GM19395 (cell line): ENCODE measurements at regions not wholly inside any gene's neighbourhood (a gene's known extent, or its start where the extent isn't known, plus 50 kb on each side); places are given as distances from the start of the nearest gene placed in this dataset.
"Not testable (repeated sequence)": the region's sequence is repeated elsewhere in the genome, so short reads cannot be mapped to it uniquely, and the experiment has no call there.

Experiments
- ATAC-seq: cut with Tn5 transposase; IDR thresholded peaks from one replicate; pipeline ENCODE4 v1.9.1; 2021; ENCODE audit warnings: mild to moderate bottlenecking, moderate library complexity; ENCODE audit not compliant: unreplicated experiment

GRCh38 chr12:94817695-94818075 is 167.3 kb upstream of the TMCC3 start:
- no peak for ATAC-seq

DNA sequence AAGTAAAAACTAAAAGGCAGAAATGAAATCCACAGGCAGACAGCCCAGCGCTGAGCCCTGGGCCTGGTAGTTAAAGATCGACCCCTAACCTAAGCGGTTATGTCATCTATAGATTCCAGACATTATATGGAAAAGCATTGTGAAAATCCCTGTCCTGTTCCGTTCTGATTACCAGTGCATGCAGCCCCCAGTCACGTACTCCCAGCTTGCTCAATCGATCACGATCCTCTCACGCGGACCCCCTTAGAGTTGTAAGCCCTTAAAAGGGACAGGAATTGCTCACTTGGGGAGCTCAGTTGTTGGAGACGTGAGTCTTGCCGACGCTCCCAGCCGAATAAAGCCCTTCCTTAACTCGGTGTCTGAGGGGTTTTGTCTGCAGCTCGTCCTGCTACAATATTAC is 166.8 kb upstream of the TMCC3 start:
- ATAC-seq: not testable (repeated sequence)

DNA sequence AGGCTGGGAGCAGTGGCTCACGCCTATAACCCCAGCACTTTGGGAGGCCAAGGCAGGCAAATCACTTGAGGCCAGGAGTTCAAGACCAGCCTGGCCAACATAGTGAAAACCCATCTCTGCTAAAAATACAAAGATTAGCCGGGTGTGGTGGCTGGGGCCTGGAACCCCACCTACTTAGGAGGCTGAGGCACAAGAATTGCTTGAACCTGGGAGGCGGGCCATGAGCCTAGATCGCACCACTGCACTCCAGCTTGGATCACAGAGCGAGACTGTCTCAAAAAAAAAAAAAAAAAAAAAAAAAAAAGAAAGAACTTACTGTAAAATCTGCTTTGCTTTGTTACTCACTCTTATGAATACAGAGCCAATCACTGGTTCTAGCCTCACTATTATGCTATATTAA is 166.4 kb upstream of the TMCC3 start:
- not testable (repeated sequence) for ATAC-seq

- ATAC-seq: no peak
These were observed 165.6 kb upstream of the TMCC3 start for GRCh38 chr12:94815958-94816357.

DNA sequence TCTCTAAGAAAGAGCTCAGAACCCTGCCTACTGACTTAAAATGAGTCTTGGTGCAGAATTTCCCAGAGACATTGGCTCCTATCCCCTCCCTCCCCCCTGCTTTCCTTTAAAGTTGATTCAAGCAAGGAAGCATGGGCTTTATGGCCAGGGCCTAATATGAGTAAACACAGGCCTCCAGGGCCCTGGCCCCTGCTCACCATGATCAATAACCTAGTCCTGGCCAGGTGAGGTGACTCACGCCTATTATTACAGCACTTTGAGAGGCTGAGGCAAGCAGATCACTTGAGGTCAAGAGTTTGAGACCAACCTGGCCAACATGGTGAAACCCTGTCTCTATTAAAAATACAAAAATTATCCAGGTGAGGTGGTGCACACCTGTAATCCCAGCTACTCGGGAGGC is 165.1 kb upstream of the TMCC3 start:
- ATAC-seq: no peak

GRCh38 chr12:94813314-94813713 is 163.0 kb upstream of the TMCC3 start:
- ATAC-seq: no peak

- ATAC-seq: no peak
These were observed 162.0 kb upstream of the TMCC3 start for GRCh38 chr12:94812345-94812744.

GRCh38 chr12:94811611-94812010 is 161.3 kb upstream of the TMCC3 start:
- no peak for ATAC-seq

- ATAC-seq: no peak
These were observed 157.6 kb upstream of the TMCC3 start for GRCh38 chr12:94807951-94808350.

DNA sequence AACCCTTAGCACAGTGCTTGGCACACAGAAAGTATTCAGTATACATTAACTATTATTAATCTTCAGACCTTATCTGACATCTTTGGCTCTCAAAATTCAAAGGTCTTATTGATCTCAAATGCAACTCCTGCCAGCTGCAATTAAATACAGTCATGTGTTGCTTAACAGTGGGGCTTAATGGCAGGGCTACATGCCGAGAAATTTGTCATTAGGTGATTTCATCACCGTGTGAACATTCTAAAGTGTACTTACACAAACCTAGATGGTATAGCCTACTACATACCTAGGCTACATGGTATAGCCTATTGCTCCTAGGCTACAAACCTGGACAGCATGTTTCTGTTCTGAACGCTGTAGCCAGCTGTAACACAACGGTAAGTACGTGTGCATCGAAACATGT is 156.3 kb upstream of the TMCC3 start:
- no peak for ATAC-seq

DNA sequence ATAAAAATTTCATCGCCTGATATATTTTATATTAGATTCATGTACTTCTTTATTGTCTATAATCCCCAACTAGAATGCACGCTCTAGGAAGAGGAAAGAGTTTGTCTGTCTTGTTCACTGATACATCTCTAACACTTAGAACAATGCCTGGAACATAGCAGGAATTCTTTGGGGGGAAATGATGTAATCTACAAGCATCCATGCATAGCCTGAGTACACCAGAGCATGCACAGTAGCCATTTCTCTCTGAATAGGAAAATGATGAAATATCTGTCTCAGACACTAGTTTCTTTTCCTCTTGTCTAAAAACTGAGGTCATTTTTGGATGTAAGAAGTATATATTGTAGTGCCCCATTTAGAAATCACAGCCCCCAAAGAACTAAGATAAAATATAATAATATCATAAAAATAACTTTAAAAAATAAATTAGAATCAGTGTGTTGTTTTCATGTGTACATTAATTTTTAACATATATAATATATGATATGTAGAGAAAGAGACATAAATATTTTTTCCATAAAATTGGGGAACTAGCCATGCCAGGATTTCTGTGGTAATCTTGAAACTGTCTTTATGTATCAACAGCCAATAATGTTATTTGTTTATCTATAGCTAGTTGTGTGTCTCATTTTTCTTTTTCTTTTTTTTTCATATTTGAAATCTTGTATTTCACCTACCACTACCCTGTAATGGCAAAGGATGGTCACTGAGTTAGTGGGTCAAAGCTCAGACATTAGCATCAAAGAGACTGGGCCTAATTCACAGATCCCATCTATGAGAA is 155.6 kb upstream of the TMCC3 start:
- no peak for ATAC-seq

DNA sequence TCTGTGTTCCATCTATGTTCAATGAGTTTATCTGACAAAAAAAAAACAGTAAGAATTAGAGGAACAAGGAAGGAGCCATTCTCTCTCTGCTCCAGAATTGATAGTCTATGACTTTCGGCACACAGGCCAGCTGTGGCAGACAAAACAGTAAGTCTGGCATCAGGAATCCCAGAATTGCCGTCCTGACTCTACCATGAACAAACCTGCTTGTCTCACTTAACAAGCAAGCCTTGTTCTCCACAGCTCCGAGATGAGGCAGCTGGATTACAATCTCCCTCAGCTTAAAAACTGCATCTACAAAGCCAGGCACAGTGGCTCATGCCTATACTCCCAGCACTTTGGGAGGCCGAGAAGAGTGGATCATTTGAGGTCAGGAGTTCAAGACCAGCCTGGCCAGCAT is 153.6 kb upstream of the TMCC3 start:
- no peak for ATAC-seq

- ATAC-seq: no peak
These were observed 152.4 kb upstream of the TMCC3 start for GRCh38 chr12:94802796-94803195.

DNA sequence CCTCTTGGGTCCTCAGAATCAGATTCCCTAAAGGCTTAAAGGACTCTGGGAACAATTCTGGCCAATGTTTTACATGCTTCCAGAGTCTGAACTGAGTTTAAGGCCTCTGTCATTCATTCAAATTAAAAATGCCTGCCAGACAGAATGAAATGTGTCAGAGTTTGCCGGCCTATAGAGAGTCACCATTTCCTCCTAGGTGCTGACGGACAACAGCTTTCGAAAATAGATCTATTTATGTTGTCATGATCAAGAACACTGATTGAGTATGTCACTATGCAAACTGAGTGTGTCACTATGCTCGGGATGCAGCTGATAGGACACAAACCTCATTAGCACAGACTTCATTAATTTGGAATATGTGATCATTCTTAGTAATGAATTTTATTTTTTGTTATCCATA is 151.4 kb upstream of the TMCC3 start:
- no peak for ATAC-seq

DNA sequence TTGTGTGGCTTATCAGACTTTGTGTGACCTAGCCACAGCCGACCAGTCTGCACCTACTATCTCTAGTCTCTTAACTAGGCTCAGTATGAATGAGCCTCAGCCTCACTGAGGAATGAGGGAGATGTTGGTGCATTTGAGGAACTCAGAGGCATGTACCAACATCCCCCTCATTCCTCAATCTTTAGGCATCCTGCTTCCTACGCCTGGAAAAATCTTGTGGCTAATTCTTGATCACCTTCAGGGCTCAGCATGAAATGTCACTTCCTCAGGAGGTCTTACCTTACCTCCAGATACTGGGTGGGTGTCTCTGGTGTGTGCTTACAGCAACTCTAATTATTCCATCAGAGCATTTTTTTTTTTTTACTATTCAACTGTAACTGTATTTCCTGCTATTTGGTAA is 148.8 kb upstream of the TMCC3 start:
- ATAC-seq: no peak

GRCh38 chr12:94798113-94798512 is 147.8 kb upstream of the TMCC3 start:
- no peak for ATAC-seq

- ATAC-seq: no peak
These were observed 145.2 kb upstream of the TMCC3 start for GRCh38 chr12:94795520-94795919.

GRCh38 chr12:94795044-94795443 is 144.7 kb upstream of the TMCC3 start:
- ATAC-seq: no peak

DNA sequence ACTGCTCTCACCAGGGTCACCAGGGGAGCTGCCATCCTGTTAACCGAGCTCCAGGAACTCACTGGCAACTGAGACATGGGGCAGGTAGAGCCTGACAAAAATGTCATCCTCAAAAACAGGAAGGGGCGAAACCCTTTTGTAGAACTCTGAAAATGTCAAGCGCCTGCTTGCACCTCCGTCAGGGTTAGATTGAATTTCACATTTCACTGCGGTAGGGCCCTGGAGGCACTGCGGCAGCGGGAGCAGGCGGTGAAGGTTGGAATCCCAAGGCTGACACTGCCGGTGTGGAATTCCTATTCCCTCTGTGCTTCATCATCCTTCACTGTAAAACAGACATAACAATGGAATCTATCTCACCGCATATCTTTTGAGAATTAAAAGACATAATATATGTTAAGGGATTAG is 142.8 kb upstream of the TMCC3 start:
- ATAC-seq: no peak

DNA sequence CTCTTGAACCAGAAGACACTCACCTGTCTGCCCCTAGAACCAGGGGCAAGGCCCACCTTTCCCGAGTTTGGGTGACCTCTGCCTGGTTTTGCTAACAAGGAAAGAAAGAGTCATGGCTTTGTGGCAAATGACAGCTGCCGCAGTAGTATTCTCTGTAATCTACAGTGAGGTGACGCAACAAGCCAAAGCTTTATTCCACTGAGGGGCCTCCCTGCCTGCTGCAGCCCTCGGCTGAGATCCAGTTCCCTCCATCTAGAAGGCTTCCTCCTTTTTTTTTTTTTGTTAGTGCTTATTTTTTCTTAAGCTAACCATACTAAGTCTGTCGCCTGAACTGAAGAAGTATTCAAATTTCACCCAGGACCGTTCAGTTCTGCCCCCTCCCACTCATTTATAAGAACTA is 142.3 kb upstream of the TMCC3 start:
- no peak for ATAC-seq

DNA sequence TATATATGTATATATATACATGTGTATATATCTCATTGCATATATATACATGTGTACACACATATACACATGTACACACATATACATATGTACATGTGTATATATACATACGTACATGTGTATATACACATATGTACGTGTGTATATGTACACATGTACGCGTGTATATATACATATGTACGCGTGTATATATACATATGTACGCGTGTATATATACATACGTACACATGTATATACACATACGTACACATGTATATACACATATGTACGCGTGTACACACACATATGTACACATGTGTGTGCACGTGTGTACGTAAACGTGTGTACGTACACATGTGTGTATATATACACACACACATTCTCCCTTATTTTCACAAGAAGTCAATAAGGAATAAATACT is 141.6 kb upstream of the TMCC3 start:
- no peak for ATAC-seq

GRCh38 chr12:94790825-94791224 is 140.5 kb upstream of the TMCC3 start:
- ATAC-seq: no peak

- no peak for ATAC-seq
These were observed 140.0 kb upstream of the TMCC3 start for GRCh38 chr12:94790370-94790769.
